NB4 (cell line): ENCODE measurements at regions not wholly inside any gene's neighbourhood (a gene's known extent, or its start where the extent isn't known, plus 50 kb on each side); places are given as distances from the start of the nearest gene placed in this dataset.

Experiments
- DNase-seq: peaks from one replicate; pipeline ENCODE4 v3.0.0; 2010; ENCODE audit warnings: low read depth
- H3K4me3 ChIP-seq: one replicate; pipeline ENCODE4 v1.5.1; 2011; ENCODE audit warnings: mild to moderate bottlenecking, low read depth, low read length, moderate library complexity
- CTCF ChIP-seq: IDR thresholded peaks from one replicate; pipeline ENCODE4 v1.5.1; 2012; ENCODE audit warnings: low read depth, low read length
- MAX ChIP-seq: IDR thresholded peaks from 2 replicates; pipeline ENCODE4 v1.6.1; 2011; ENCODE audit warnings: low read depth, low read length
- MYC ChIP-seq: IDR thresholded peaks from 2 replicates; pipeline ENCODE4 v1.6.1; 2011; ENCODE audit warnings: low read depth, low read length
- POLR2A ChIP-seq: IDR thresholded peaks from 2 replicates; pipeline ENCODE4 v1.6.1; 2011; ENCODE audit warnings: mild to moderate bottlenecking; ENCODE audit not compliant: insufficient read length; ENCODE audit errors: extremely low read depth

GRCh38 chr4:66577922-66578321 is 907.6 kb upstream of the EPHA5 start:
- no peak for TF ChIP-seq MYC
- no peak for TF ChIP-seq CTCF
- TF ChIP-seq POLR2A = no peak
- TF ChIP-seq MAX = no peak
- DNase-seq = no peak
- no peak overlapping the region for H3K4me3 ChIP-seq

- H3K4me3 ChIP-seq = no peak overlapping the region
- TF ChIP-seq CTCF (no peak), MAX (no peak), POLR2A (no peak), MYC (no peak)
- no peak for DNase-seq
Observed at GRCh38 chr4:66575008-66575696, 904.9 kb upstream of the EPHA5 start.

- no peak for TF ChIP-seq POLR2A
- no peak for TF ChIP-seq MYC
- TF ChIP-seq CTCF = no peak
- TF ChIP-seq MAX = no peak
- H3K4me3 ChIP-seq = no peak overlapping the region
- DNase-seq = no peak
Observed at GRCh38 chr4:66574145-66574978, 904.1 kb upstream of the EPHA5 start.

GRCh38 chr4:66572949-66573348 is 902.7 kb upstream of the EPHA5 start:
- H3K4me3 ChIP-seq = no peak overlapping the region
- no peak for TF ChIP-seq MAX
- TF ChIP-seq CTCF = no peak
- TF ChIP-seq MYC = no peak
- TF ChIP-seq POLR2A = no peak
- no peak for DNase-seq

- DNase-seq = no peak
- H3K4me3 ChIP-seq = no peak overlapping the region
- no peak for TF ChIP-seq POLR2A
- no peak for TF ChIP-seq CTCF
- no peak for TF ChIP-seq MAX
Observed at GRCh38 chr4:66571145-66571695, 900.9 kb upstream of the EPHA5 start.
